Islet precursor cell (in vitro differentiated cells): ENCODE measurements at regions not wholly inside any gene's neighbourhood (a gene's known extent, or its start where the extent isn't known, plus 50 kb on each side); places are given as distances from the start of the nearest gene placed in this dataset.

Source experiments
- DNase-seq: peaks from one replicate; pipeline ENCODE4 v3.0.0-alpha.2; 2018

- no peak for DNase-seq
These were observed 54.8 kb upstream of the MIR17HG start for GRCh38 chr13:91292630-91293221.

GRCh38 chr13:91295712-91296410 lies 51.6 kb upstream of the MIR17HG start:
- DNase-seq, result no peak

GRCh38 chr13:91297503-91297902 lies 50.0 kb upstream of the MIR17HG start:
- no peak for DNase-seq
